ENCODE measurements at regions not wholly inside any gene's neighbourhood (a gene's known extent, or its start where the extent isn't known, plus 50 kb on each side); places are given as distances from the start of the nearest gene placed in this dataset.

DNA sequence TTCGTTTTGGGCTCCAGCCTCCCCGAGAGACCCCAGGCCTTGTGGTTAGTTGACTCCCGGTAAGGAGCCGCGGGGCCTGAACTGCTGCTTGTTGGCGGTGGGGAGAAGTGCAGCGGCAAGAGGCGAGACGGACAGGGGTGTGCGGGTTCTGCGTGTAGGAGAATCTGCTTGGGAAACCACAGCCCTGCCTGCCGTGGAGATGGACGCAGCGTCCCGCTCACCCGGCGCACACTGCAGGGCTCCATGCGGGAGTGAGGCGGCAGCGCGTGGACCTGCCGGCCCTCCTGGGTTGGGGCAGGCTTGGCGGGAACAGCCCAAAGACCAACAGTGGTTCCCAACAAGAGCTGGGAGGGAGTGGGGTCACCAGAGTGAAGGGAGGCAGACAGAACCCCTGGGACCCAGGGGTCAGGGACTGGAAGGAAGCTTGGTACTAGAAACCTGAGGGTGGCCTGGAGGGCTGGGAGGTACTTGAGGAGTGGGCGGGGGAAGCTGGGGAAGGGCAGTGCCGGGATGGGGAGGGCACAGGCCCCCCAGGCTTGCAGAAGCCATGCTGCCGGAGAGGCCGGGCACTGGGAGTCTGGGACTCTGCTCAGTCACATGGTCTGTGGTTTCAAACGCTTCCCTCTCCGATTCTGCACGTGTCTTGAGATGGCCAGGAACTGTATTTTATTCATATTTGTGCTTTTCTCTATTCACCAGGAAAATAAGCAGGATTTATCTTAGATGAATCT, 70.8 kb downstream of the RGS12 start:
- Histone ChIP-seq H3K4me3 (no peak overlapping the region), H3K27me3 (no peaks in the 10 kb centered on the region), H3K4me1 (peaks cover 0 to 4% (median 2%) of the 10 kb centered on the region in 4 donors), H3K36me3 (no peaks in the 10 kb centered on the region), H3K9me3 (no peaks in the 10 kb centered on the region), H3K27ac (no peak overlapping the region)
- TF ChIP-seq EP300 (IDR thresholded peaks at IDR 0.05) = no peak
- TF ChIP-seq POLR2AphosphoS5 (IDR thresholded peaks at IDR 0.05) = no peak
- no peak for TF ChIP-seq POLR2A (IDR thresholded peaks at IDR 0.05)
- TF ChIP-seq, protein P1, sequence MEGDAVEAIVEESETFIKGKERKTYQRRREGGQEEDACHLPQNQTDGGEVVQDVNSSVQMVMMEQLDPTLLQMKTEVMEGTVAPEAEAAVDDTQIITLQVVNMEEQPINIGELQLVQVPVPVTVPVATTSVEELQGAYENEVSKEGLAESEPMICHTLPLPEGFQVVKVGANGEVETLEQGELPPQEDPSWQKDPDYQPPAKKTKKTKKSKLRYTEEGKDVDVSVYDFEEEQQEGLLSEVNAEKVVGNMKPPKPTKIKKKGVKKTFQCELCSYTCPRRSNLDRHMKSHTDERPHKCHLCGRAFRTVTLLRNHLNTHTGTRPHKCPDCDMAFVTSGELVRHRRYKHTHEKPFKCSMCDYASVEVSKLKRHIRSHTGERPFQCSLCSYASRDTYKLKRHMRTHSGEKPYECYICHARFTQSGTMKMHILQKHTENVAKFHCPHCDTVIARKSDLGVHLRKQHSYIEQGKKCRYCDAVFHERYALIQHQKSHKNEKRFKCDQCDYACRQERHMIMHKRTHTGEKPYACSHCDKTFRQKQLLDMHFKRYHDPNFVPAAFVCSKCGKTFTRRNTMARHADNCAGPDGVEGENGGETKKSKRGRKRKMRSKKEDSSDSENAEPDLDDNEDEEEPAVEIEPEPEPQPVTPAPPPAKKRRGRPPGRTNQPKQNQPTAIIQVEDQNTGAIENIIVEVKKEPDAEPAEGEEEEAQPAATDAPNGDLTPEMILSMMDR (IDR thresholded peaks at IDR 0.05) = no peak
- ATAC-seq (ENCODE audit: low FRiP score in 2 of 2) (no peak), DNase-seq (peak in 1 of 2 donors; percentile 72)
- WGBS, 2 donors = 85 to 88% methylated on average over 27 to 30 of the region's 30 CpGs

DNA sequence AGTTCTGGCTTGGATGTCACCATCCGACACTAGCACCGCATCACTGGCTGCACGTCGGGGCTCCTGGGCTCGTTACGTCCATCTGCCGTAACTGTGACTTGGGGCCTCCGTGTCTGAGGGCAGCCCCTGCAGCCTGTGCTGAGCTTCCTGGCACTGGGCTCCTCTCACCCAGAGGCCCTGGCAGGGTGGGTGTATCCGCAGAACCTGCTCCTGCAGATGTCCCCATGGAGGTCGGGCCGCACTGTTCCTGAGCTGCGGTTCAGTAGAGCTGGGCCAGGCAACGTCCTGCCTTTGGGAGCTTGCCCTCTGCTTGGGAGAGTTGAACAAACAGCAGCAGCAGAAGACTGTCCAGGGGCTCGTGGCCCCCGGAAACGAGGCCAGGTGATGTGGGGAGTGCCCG, 71.4 kb downstream of the RGS12 start:
- H3K4me1 ChIP-seq = peaks cover 5 to 10% (median 8%) of the 10 kb centered on the region in 4 donors
- DNase-seq = peak in 1 of 2 donors; percentile 52
- H3K4me3 ChIP-seq = no peak overlapping the region
- WGBS, 2 donors = 87 to 94% methylated on average over 12 to 17 of the region's 17 CpGs
- no peak overlapping the region for H3K27ac ChIP-seq
- no peaks in the 10 kb centered on the region for H3K9me3 ChIP-seq
- H3K36me3 ChIP-seq = no peaks in the 10 kb centered on the region
- TF ChIP-seq POLR2A (IDR thresholded peaks at IDR 0.05) (no peak), POLR2AphosphoS5 (IDR thresholded peaks at IDR 0.05) (no peak), EP300 (IDR thresholded peaks at IDR 0.05) (no peak)
- TF ChIP-seq, protein P1 (IDR thresholded peaks at IDR 0.05) = no peak
- no peaks in the 10 kb centered on the region for H3K27me3 ChIP-seq
- no peak for ATAC-seq (ENCODE audit: low FRiP score in 2 of 2)

DNA sequence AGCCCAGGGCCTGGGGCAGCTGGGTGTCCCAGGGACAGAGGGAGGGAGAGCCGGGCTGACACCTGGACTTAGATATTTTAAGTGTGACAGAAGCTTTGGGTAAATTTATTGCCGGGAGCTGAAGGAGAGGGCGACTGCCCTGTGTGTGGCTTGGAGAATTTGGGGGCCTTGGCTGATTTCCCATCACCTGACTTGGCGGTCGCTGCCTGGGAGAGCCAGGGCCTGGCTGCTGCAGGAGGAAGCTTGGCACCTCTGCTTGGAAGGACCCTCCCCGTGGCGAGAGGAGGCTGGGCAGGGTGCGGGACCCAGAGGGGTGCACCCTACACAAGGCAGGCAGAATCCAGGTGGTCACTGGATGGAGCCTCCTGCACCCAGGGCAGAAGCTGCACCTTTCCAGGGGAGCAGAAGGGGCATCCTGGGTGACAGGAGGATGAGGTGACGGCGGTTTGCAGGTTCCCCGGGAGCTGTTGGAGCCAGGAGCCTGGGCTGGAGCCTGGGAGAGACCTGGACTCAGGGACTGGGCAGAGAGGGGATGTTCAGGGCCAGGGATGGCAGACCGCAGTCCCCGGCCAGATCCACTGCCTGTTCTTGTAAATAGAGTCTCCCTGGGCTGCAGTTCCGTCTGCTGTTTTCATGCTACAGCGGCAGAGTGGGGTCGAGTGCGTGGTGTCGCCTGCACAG, 72.0 kb downstream of the RGS12 start:
- no peaks in the 10 kb centered on the region for H3K36me3 ChIP-seq
- no peak overlapping the region for H3K27ac ChIP-seq
- no peaks in the 10 kb centered on the region for H3K9me3 ChIP-seq
- DNase-seq (peak in 1 of 2 donors; percentile 57), ATAC-seq (ENCODE audit: low FRiP score in 2 of 2) (no peak)
- H3K4me3 ChIP-seq = no peak overlapping the region
- H3K27me3 ChIP-seq = no peaks in the 10 kb centered on the region
- TF ChIP-seq, protein P1 (IDR thresholded peaks at IDR 0.05) = no peak
- TF ChIP-seq EP300 (IDR thresholded peaks at IDR 0.05) = no peak
- no peak for TF ChIP-seq POLR2A (IDR thresholded peaks at IDR 0.05)
- no peak for TF ChIP-seq POLR2AphosphoS5 (IDR thresholded peaks at IDR 0.05)
- 88 to 89% methylated on average over 18 of the region's 18 CpGs for WGBS, 2 donors
- H3K4me1 ChIP-seq = peaks cover 11 to 15% (median 14%) of the 10 kb centered on the region in 4 donors

DNA sequence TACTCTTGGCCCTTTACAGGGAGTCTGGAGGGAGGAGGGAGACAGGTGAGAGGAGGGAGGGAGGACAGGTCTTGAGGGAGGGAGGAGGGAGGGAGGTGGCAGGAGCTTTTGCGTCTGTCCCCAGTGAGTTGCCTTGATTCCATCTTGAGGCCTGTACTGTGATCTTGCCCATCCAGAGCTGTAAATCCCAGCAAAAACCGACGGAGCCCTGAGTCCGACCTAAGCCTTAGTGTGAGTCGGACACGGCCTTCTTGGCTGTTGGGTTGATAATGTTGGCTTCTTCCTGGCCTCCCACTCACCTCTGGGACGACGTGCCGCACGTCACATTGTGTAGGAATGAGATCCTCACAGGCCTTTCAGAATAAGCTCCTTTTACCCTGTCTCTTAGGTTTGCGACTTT, 72.5 kb downstream of the RGS12 start:
- DNase-seq = no peak
- no peaks in the 10 kb centered on the region for H3K36me3 ChIP-seq
- TF ChIP-seq, protein P1 (IDR thresholded peaks at IDR 0.05) = no peak
- no peak for TF ChIP-seq POLR2AphosphoS5 (IDR thresholded peaks at IDR 0.05)
- no peak for TF ChIP-seq EP300 (IDR thresholded peaks at IDR 0.05)
- no peak for TF ChIP-seq POLR2A (IDR thresholded peaks at IDR 0.05)
- H3K4me1 ChIP-seq = peaks cover 15 to 19% (median 18%) of the 10 kb centered on the region in 4 donors
- WGBS, 2 donors = 95 to 96% methylated on average over 11 of the region's 11 CpGs
- no peak overlapping the region for H3K27ac ChIP-seq
- H3K4me3 ChIP-seq = no peak overlapping the region
- ATAC-seq (ENCODE audit: low FRiP score in 2 of 2) = no peak
- no peaks in the 10 kb centered on the region for H3K27me3 ChIP-seq
- H3K9me3 ChIP-seq = no peaks in the 10 kb centered on the region

All from upper lobe of left lung (tissue), 6 donors.